ENCODE measurements at regions not wholly inside any gene's neighbourhood (a gene's known extent, or its start where the extent isn't known, plus 50 kb on each side); places are given as distances from the start of the nearest gene placed in this dataset.

GRCh38 chr10:9901971-9902370 is 1115.7 kb upstream of the CELF2 start:
- Mint-ChIP-seq H3K36me3 (ENCODE audit: low read depth, unreplicated experiment) (no peaks in the 10 kb centered on the region), H3K27ac (ENCODE audit: unreplicated experiment) (no peak overlapping the region)
- DNase-seq (ENCODE audit: low read depth) = no peak

GRCh38 chr10:9910446-9910845 is 1107.2 kb upstream of the CELF2 start:
- no peaks in the 10 kb centered on the region for H4K20me1 ChIP-seq (ENCODE audit: insufficient read depth, low read length)
- no peak overlapping the region for H3K27ac Mint-ChIP-seq (ENCODE audit: unreplicated experiment)
- H3K4me3 ChIP-seq (ENCODE audit: insufficient read depth, low read depth, low read length) = no peak overlapping the region

More at GRCh38 chr10:9901971-9902370, 1115.7 kb upstream of the CELF2 start:
- H3K36me3 ChIP-seq (ENCODE audit: insufficient read depth, low read length) = no peaks in the 10 kb centered on the region
- no peaks in the 10 kb centered on the region for H3K27me3 ChIP-seq (ENCODE audit: insufficient read depth, low read length)
- H3K4me1 ChIP-seq (ENCODE audit: insufficient read depth, low read length) = no peaks in the 10 kb centered on the region
- no peaks in the 10 kb centered on the region for H3K27me3 Mint-ChIP-seq (ENCODE audit: low read depth, unreplicated experiment)
- H4K20me1 ChIP-seq (ENCODE audit: insufficient read depth, low read length) = no peaks in the 10 kb centered on the region
- H2AFZ ChIP-seq (ENCODE audit: low read depth, low read length) = no peak overlapping the region
- H3K9me3 ChIP-seq (ENCODE audit: insufficient read depth, low read depth, low read length) = no peaks in the 10 kb centered on the region
- TF ChIP-seq CTCF (IDR thresholded peaks at IDR 0.05; ENCODE audit: insufficient read depth, low read depth, low read length) (no peak), EZH2 (IDR thresholded peaks at IDR 0.05; ENCODE audit: insufficient read depth, low read length) (no peak)
- no peak overlapping the region for H3K4me3 Mint-ChIP-seq (ENCODE audit: unreplicated experiment)
- H3K4me2 ChIP-seq (ENCODE audit: low read length) = no peak overlapping the region
- H3K79me2 ChIP-seq (ENCODE audit: insufficient read depth, low read length) = no peaks in the 10 kb centered on the region
- no peak overlapping the region for H3K9ac ChIP-seq (ENCODE audit: low read length)
- no peak for FAIRE-seq
- no peaks in the 10 kb centered on the region for H3K4me1 Mint-ChIP-seq (ENCODE audit: low read depth, unreplicated experiment)
- H3K9me3 Mint-ChIP-seq (ENCODE audit: unreplicated experiment) = no peaks in the 10 kb centered on the region
- no peak overlapping the region for H3K27ac ChIP-seq (ENCODE audit: low read depth, low read length)
- H3K4me3 ChIP-seq (ENCODE audit: insufficient read depth, low read depth, low read length) = no peak overlapping the region

More at GRCh38 chr10:9910446-9910845, 1107.2 kb upstream of the CELF2 start:
- no peak overlapping the region for H3K4me3 Mint-ChIP-seq (ENCODE audit: unreplicated experiment)
- no peaks in the 10 kb centered on the region for H3K79me2 ChIP-seq (ENCODE audit: insufficient read depth, low read length)
- H3K9ac ChIP-seq (ENCODE audit: low read length) = no peak overlapping the region
- no peaks in the 10 kb centered on the region for H3K4me1 Mint-ChIP-seq (ENCODE audit: low read depth, unreplicated experiment)
- H3K36me3 ChIP-seq (ENCODE audit: insufficient read depth, low read length) = no peaks in the 10 kb centered on the region
- no peak overlapping the region for H3K4me2 ChIP-seq (ENCODE audit: low read length)
- no peaks in the 10 kb centered on the region for H3K4me1 ChIP-seq (ENCODE audit: insufficient read depth, low read length)
- TF ChIP-seq EZH2 (IDR thresholded peaks at IDR 0.05; ENCODE audit: insufficient read depth, low read length) (no peak), CTCF (IDR thresholded peaks at IDR 0.05; ENCODE audit: insufficient read depth, low read depth, low read length) (no peak)
- H3K27me3 Mint-ChIP-seq (ENCODE audit: low read depth, unreplicated experiment) = no peaks in the 10 kb centered on the region
- no peaks in the 10 kb centered on the region for H3K9me3 ChIP-seq (ENCODE audit: insufficient read depth, low read depth, low read length)
- peaks cover 5% of the 10 kb centered on the region for H3K9me3 Mint-ChIP-seq (ENCODE audit: unreplicated experiment)
- no peak for DNase-seq (ENCODE audit: low read depth)
- no peaks in the 10 kb centered on the region for H3K27me3 ChIP-seq (ENCODE audit: insufficient read depth, low read length)
- no peak overlapping the region for H3K27ac ChIP-seq (ENCODE audit: low read depth, low read length)
- no peak for FAIRE-seq
- no peaks in the 10 kb centered on the region for H3K36me3 Mint-ChIP-seq (ENCODE audit: low read depth, unreplicated experiment)
- no peak overlapping the region for H2AFZ ChIP-seq (ENCODE audit: low read depth, low read length)
